GM21786 (cell line): ENCODE measurements at regions not wholly inside any gene's neighbourhood (a gene's known extent, or its start where the extent isn't known, plus 50 kb on each side); places are given as distances from the start of the nearest gene placed in this dataset.
"Not testable (repeated sequence)": the region's sequence is repeated elsewhere in the genome, so short reads cannot be mapped to it uniquely, and the experiment has no call there.

Source experiments
- ATAC-seq: cut with Tn5 transposase; IDR thresholded peaks from one replicate; pipeline ENCODE4 v1.9.1; 2021; ENCODE audit not compliant: unreplicated experiment

DNA sequence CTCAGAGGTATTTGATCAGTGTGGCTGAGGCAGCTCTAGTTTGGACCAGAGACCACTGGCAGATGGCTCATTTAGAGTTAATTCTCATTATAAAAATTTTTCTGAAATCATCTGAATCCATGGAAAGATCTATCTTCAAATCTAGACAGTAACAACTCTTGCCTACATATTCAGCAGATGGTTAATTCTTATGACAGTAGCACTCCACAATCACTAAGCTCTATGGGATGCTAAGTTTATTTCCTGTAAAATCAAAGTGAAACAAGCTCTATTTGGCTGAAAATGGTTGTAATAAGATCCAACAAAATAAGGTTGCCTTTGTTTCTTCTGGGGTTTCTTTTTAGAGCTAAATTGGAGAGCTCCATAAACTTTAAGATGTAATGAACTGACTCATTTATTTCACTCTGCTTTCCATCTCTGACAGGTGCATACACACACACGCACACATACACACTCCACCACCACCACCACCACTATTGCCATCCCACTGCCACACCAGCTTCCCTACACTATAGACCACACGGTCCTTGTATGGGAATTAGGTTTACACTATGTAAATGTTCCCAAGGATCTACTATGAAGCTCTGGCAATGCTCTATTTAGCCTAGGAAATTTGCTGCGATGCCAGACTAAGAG is 293.1 kb downstream of the RPAP3 start:
- ATAC-seq: no peak

DNA sequence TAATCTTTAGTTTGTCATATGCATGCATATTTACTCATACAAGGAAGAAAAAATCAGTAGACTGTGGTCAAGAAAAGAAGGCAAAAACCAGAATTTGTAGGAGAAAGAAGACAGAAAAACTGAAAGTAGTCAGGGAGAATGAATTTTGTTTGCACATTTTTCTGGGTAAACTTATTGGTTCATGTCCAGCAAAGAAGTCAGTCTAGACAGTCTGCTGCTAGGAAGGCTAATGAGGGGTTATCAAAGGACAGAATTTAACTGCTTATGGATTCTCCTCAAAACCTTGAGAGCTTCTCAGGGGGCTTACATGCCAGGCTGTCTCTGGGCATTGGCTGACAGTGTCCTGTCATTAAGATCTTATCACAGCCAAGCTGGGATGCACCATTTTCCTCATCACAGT is 293.9 kb downstream of the RPAP3 start:
- no peak for ATAC-seq

DNA sequence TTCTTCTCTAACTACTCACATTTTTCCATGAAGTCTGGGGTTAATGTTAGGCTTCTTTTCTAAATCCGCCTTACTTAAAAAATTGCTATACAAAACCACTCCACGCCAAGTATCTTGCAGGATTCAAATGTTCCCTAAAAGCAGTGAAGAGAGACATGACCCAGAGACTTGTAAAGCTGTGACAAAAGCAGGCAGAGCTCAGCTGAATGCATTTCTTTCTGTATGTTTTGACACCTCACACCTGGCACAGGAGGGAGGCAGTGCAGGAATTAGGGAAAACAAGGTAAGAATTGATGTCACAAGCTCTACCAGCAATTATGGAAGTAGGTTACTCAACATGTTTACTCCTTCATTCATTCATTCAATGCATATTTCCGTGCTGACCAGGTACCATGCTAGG is 295.0 kb downstream of the RPAP3 start:
- no peak for ATAC-seq

DNA sequence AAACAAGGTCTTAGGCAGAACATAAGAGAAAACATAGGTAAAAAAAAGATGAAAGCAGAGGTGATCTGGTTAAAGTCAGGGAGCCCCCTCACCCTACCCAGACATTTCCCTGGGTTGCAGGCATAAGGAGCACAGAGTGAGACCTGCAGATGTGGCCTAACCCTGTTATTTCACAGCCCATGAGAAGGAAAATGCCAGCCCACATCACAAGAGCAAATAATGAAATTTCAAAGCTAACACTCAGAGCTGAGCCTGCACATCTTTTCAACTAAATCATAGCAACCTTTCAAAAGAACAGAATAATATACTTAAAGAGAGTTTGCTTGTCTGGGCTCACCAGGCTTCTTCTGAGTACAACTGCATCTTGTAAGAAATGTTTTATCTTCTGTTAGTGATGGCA is 295.4 kb downstream of the RPAP3 start:
- ATAC-seq: no peak

DNA sequence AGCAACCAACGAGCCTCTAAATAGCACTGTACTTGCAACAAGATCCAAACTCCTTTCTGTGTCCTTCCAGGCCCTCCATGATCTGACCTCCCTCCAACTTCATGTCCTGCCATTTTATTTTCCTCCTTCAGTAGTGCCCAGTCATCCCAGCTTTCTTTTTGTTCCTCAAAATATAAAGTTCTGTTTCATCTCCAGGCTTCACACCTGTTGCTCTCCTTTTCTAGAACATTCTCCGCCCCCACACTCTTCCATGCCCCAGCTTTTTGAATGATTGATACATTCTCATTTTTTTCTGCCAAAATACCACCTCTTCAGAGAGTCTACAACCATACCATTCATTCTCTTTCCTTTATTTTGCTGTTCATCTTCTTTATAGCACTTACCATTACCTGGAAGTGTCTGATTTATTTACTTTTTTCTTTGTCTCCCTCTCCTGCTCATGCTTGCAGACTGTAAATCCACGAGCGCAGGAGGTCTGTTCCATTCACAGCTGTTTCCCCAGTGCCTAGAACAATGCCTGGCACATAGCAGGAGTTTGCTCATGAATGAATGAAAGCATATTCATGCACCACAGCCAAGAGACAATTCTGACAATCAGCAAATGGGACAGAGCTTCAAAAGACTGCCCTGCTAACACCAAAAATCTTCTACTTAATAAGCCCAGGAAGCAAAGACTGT is 296.4 kb downstream of the RPAP3 start:
- ATAC-seq: no peak

DNA sequence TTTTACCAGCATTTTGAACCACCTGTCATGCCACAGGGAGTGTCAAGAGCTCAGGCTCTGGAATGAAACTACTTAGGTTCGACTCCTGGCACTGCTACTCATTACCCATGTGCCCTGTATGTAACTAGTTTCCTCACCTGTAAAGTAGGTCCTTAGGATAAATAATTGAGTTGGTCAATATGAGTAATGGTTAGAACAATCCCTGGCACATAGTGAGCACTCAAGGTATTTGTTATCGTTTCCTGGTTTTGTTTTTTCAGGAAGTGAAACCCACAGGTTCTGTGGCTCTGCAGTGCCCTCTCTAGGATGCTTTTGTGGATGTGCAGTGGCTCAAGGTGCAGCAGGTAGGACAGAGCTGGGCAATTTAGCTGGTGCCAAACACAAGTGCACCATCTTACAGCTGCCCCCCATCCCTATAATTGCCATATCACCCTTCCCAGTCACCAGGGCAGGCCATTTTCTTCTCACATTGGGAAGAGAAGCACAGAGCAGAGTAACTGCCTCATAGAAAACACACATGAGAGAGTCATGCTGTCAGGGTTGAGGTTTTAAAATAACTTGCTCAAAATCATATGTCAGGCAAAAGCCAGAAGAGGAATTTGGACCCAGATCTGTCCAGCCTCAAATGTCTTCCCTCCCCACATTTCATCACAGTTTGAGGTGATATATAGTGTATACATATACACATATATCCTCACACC is 297.5 kb downstream of the RPAP3 start:
- peak; percentile 89 for ATAC-seq

DNA sequence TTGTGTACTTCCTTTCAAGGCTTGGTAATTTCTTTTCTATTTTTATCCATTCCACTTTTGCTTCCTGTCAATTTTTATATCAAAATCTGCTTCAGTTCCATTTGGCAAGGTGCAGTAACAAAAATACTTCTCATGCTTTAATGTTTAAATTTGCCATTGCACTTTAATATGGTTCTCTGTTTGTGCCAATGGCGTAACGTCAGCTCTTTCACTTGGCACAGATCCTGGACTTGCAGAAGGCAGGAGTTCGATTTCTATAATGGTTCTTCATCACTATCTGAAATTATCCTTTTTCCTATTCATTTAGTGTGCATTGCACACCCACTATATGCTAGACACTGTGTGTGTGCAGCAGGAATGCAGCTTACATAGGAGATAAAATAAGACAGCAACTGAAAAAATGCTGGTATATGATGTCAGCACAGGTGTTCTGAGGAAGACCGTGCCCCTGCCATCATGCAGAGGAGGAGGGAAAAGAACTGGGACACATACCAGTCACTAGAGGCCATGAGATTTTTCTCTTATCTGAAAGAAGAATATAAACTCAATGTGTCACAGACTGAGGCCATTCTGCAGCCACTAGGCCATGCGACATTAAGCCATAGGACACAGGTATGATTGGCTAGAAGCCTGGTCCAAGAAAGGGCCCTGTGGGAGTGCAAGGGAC is 298.2 kb downstream of the RPAP3 start:
- no peak for ATAC-seq

DNA sequence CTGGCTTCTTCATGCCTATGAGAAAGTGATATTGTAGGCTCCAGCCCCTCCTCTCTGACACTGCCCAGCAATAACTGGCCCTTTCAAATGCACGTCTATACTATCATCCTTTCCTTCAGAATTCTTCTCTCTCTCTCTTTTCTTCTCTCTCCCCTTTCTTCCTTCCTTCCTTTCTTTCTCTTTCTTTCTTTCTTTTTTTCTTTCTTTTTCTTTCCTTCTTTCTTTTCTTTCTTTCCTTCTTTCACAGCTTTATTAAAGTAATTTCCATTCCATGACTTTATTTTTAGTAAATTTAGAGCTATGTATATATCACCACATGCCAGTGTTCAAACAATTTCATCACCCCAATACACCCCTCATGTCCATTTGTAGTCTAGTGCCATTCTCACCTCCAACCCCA is 302.1 kb downstream of the RPAP3 start:
- ATAC-seq: no peak

DNA sequence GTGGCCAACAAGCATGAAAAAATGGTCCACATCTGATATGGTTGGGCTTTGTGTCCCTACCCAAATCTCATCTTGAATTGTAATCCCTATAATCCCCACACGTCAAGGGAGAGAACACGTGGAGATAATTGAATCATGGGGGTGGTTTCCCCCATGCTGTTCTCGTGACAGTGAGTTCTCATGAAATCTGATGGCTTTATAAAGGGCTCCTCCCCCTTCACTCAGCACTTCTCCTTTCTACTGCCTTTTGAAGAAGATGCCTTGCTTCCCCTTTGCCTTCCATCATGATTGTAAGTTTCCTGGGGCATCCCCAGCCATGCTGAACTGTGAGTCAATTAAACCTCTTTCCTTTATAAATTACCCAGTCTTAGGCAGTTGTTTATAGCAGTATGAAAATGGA is 304.6 kb downstream of the RPAP3 start:
- ATAC-seq: not testable (repeated sequence)

DNA sequence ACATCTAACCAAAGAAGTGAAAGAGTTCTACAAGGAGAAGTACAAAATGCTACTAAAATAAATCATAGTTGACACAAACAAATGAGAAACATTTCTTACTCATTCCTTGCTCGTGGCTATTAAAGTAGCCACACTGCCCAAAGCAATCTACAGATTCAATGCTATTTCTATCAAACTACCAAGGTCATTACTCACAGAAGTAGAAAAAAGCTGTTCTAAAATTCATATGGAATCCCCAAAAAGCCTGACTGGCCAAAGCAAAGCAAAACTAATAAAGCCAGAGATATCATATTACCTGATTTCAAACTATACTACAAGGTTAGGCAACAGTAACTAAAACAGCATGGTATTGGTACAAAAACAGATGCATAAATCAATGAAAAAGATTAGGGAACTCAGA is 305.6 kb downstream of the RPAP3 start:
- no peak for ATAC-seq

DNA sequence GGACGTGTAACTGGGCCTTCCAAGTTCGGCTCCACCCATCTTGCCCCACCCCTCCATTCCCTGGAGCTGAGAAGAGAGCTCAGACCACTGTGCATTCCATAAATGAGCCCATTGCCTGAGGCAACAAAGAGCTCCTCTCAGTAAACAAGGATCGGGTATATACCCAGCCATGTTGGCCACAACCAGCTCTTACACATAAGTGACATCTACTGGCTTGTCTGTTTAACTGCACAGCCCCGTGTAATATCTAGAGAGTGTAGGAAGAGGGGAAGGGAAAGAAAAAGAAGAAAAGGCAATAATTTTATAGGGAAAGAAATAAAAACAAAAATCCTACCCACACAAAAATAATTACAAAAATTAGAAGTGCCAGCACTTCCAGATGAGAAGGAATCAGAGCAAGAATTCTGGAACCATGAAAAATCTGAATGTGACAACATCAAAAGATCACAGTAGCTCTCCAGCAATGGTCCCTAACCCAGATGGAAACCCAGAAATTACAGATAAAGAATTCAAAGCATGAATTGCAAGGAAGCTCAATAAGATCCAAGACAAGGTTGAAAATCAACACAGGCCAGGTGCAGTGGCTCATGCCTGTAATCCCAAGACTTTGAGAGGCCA is 308.1 kb downstream of the RPAP3 start:
- no peak for ATAC-seq

DNA sequence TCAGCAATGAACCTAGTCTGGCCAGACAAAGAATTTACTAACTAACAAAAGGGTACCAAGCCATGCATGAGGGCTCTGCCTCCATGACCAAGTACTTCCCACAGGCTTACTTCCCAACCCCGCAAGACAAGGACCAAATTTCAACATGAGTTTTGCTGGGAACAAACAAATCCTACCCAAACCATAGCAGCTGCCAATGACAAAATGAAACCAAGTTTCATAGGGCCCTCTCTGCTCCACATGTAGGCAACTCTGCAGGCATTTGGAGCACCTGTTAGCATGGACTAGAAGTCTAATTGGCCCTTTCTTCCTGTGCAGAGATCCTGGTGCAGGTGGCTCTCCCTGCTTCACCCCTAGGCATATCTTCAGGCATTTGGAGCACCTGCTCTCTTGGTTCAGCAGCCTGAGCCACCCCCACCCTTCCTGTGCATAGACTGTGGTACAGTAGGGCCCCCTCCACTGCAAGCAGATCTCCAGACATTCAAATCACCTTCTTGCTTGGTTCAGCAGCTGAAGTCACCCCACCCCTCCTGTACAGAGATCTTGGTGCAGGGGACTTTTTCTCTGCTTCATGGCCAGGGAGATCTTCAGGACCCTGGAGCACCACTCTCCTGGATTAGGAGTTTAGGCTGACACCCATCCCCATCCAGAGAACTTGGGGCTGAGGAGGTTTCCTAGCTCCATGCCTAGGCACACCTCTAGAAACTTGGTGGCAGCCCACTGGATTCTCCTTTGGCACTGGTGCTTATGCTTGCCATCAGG is 308.7 kb downstream of the RPAP3 start:
- no peak for ATAC-seq

DNA sequence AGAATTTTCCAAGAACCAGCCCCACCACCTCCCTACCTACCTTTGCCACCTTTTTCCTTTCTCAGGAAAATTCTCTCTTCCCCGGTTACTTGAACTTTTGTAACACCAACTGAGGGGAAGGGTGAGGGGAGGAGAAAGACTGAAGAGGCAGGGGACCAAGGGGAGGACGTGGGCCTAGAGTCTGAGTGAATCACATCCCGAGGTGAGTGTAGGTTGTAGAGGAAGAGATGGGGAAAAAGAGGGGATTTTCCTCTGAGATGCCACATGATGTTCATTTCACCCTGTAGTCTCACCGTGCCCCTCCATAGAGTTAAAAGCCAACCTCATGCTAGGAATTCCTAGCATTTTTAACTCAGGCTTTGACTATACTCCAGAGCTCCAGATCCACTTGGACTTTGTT is 311.8 kb downstream of the RPAP3 start:
- ATAC-seq: no peak

DNA sequence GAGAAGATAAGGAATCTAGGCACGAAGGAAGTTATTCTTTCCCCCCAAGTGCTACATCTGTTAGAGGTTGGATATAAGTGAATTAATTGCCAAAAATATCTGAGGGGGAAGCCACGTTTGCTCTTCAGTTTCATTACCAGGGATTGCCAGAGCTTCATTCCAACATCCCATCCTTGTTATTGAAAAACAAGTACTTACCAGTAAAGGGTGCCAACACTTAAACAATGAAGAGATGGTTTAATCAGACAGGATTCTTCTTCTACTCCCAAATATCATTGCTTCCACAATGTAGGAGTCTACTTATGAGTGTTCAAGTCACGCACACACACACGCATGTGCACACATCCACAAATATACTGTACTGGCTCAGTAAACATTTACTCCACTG is 312.4 kb downstream of the RPAP3 start:
- no peak for ATAC-seq

DNA sequence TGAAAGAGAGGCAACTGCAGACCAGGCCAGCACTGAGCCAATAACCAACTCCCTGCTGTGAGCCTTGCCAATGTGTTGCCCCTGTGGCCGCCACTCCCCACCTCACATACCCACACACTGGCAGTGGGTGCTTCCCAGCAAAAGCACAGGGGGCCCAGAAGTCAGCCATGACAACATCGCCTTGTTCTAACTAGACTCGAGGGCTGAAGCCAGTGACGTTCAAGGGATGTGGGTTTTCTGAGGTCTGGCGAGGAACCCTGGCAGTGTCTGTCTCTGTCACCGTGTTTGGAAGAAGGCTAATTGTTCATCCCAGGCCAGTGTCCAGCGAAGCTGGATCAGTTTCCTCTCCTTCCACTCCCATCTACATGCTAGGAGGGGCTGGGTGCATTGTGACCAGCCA is 311.8 kb upstream of the AMIGO2 start:
- no peak for ATAC-seq

DNA sequence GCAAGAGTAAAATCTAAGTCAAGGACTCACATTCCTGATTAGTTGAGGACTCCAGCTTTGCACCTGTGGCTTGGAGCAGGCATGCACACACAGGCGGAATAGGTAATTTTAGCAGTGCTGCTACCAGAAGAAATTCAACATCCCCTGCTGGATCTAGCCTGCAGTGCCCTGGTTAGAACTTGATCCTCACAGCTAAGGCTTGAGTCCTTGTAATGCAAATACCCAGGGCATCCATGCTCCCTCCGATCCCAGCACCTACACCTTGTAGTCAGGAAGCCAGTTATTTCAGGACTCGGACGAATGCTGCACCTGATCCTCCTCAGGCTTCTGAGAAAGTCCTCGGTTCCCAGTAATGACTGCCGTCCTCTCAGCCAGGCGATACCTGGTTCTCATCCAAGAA is 309.0 kb upstream of the AMIGO2 start:
- ATAC-seq: no peak

DNA sequence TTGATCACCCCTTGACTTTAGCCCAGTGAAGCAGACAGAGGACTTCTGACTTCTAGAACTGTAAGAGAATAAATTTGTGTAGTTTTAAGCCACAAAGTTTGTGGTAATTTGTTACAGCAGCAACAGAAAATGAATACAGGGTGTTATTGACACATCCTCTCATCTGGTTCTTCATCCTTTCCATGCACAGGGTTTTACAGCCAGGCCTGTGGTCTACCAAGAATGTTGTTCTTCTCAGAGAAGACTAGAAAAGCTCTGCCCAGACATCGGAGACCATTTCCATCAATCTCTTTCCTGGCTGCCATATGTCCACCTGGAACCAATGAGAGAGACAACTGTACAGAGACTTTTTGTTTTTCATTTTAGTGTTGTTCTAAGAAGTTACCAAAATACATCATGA is 308.2 kb upstream of the AMIGO2 start:
- no peak for ATAC-seq

DNA sequence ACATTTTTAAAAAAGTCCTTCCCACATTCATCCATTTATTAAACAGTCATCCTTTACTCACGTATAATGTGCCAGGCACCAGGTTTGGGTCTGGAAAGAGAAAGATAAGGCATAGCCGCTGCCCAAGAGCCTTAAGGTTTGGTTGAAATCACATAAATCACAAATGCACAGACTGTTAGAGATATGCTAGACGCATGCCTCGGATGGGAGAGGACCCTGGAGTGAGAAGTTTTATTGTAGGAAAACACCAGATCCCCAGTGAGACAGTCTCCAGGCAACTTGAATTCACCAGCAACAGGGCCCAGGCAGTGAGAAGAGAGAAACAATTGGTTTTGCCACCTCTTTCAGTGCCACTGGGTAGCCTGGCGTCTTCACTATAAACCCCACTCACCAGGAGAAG is 305.9 kb upstream of the AMIGO2 start:
- ATAC-seq: no peak

DNA sequence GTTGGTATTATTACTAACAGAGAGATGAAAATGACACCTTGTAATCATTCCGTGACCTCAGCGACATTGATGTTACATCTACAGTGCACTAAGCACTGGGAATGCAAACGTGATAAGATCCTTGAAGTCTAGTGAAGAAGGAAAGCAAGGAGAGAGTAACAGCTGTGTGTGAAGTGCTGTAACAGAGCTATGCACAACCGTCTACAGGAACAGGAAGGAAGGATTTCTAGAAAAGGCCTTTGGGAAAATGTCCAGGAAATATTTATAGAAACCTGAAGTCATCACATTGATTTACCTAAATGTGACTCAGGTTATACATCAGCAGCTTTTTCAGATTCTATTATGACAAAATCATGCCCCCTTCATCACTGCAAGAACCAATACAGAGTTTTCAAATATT is 304.2 kb upstream of the AMIGO2 start:
- ATAC-seq: no peak

DNA sequence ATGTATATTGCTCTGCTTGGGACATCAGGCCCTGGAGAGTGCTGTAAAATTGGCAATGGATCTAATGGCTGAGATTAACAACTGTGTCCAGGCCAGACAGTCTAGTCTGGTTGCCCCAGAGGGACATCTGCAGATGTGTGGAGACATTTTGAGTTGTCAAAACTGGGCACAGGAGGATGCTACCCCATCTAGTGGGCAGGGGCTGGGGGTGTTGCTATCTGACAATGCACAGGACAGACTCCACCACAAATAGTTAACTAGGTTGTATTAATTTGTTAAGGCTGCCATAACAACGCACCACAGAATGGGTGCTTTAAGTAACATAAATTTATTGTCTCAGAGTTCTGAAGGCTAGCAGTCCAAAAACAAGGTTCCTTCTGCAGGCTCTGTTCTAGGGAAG is 302.5 kb upstream of the AMIGO2 start:
- ATAC-seq: no peak

DNA sequence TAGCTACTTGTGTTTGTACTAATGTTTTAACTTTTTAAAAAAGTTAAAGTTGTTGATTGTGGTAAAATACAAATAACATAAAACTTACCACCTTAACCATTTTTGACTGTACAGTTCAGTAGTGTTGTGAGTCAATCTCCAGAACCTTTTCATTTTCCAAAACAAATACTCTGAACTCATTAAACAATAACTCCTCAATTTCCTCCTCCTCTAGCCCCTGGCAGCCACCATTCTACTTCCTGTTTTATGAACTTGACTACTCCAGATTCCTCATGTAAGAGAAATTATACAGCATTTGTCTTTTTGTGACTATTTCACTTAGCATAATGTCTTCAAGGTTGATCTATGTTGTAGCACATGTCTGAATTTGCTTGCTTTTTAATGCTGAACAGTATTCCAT is 299.1 kb upstream of the AMIGO2 start:
- ATAC-seq: no peak
